ENCODE measurements at regions not wholly inside any gene's neighbourhood (a gene's known extent, or its start where the extent isn't known, plus 50 kb on each side); places are given as distances from the start of the nearest gene placed in this dataset.

GRCh38 chr1:79568411-79568810, 561.9 kb upstream of the ADGRL4 start:
- no peak for ATAC-seq
- no peak for TF ChIP-seq TCF7L2 (IDR thresholded peaks at IDR 0.05; ENCODE audit: low read depth, low read length)
- TF ChIP-seq CTCF (IDR thresholded peaks at IDR 0.05): no peak
- no peak for TF ChIP-seq POLR2AphosphoS5 (IDR thresholded peaks at IDR 0.05; ENCODE audit: low read depth, low read length)
- TF ChIP-seq REST (IDR thresholded peaks at IDR 0.05; ENCODE audit: insufficient read depth in 1 of 2, low read depth in 2 of 2, low read length in 1 of 2): no peak
- no peak for TF ChIP-seq SIN3A (IDR thresholded peaks at IDR 0.05; ENCODE audit: borderline replicate concordance, insufficient read depth, low read depth, low read length)
- CTCF ChIA-PET: no interaction called here
- DNase-seq (ENCODE audit: low read depth, low spot score): no peak
- H3K36me3 ChIP-seq (ENCODE audit: control insufficient read depth, insufficient read depth, low read length): no peaks in the 10 kb centered on the region
- H3K27ac ChIP-seq (ENCODE audit: low read length): no peak overlapping the region
- in situ Hi-C loops (cut with HindIII; ENCODE audit: low pct_unique_long_range_greater_than_20kb, low sequenced_read_pairs): no loop called here
- intact Hi-C loops (cut with micrococcal nuclease; ENCODE audit: unreplicated experiment): no loop called here
- no peaks in the 10 kb centered on the region for H3K9me3 ChIP-seq (ENCODE audit: control insufficient read depth, insufficient read depth, low read depth, low read length)
- POLR2A ChIA-PET: no interaction called here
- H3K4me1 ChIP-seq (ENCODE audit: control insufficient read depth, insufficient read depth, low read length): no peaks in the 10 kb centered on the region
- BruUV-seq (replicated peaks): no TSS peak
- H3K4me3 ChIP-seq (ENCODE audit: low read depth in 2 of 2, low read length in 2 of 2): no peak overlapping the region
- H3K27me3 ChIP-seq (ENCODE audit: control insufficient read depth, insufficient read depth, low read length): no peaks in the 10 kb centered on the region

GRCh38 chr1:79561521-79561978, 555.0 kb upstream of the ADGRL4 start:
- BruUV-seq (replicated peaks): no TSS peak
- TF ChIP-seq REST (IDR thresholded peaks at IDR 0.05; ENCODE audit: insufficient read depth in 1 of 2, low read depth in 2 of 2, low read length in 1 of 2) (no peak), SIN3A (IDR thresholded peaks at IDR 0.05; ENCODE audit: borderline replicate concordance, insufficient read depth, low read depth, low read length) (no peak), POLR2AphosphoS5 (IDR thresholded peaks at IDR 0.05; ENCODE audit: low read depth, low read length) (no peak), TCF7L2 (IDR thresholded peaks at IDR 0.05; ENCODE audit: low read depth, low read length) (no peak), CTCF (IDR thresholded peaks at IDR 0.05) (no peak)
- ATAC-seq (no peak), DNase-seq (ENCODE audit: low read depth, low spot score) (no peak)
- no peak overlapping the region for H3K4me3 ChIP-seq (ENCODE audit: low read depth in 2 of 2, low read length in 2 of 2)
- POLR2A ChIA-PET: interaction anchor here (0.6 kb wide), 1 partner anchor 12 kb away, joined by 3 read pairs; no protein-coding TSS in a partner anchor
- in situ Hi-C loops (cut with HindIII; ENCODE audit: low pct_unique_long_range_greater_than_20kb, low sequenced_read_pairs): no loop called here
- no peaks in the 10 kb centered on the region for H3K36me3 ChIP-seq (ENCODE audit: control insufficient read depth, insufficient read depth, low read length)
- CTCF ChIA-PET: no interaction called here
- H3K27me3 ChIP-seq (ENCODE audit: control insufficient read depth, insufficient read depth, low read length): no peaks in the 10 kb centered on the region
- H3K9me3 ChIP-seq (ENCODE audit: control insufficient read depth, insufficient read depth, low read depth, low read length): no peaks in the 10 kb centered on the region
- intact Hi-C loops (cut with micrococcal nuclease; ENCODE audit: unreplicated experiment): no loop called here
- no peak overlapping the region for H3K27ac ChIP-seq (ENCODE audit: low read length)
- H3K4me1 ChIP-seq (ENCODE audit: control insufficient read depth, insufficient read depth, low read length): no peaks in the 10 kb centered on the region

All from Panc1 (cell line).